IPS-NIHi11 (cell line): ENCODE measurements at regions not wholly inside any gene's neighbourhood (a gene's known extent, or its start where the extent isn't known, plus 50 kb on each side); places are given as distances from the start of the nearest gene placed in this dataset.
"Not testable (repeated sequence)": the region's sequence is repeated elsewhere in the genome, so short reads cannot be mapped to it uniquely, and the experiment has no call there.

Source experiments
- DNase-seq: peaks from one replicate; pipeline ENCODE4 v3.0.0; 2012; ENCODE audit warnings: mixed read lengths, low spot score

DNA sequence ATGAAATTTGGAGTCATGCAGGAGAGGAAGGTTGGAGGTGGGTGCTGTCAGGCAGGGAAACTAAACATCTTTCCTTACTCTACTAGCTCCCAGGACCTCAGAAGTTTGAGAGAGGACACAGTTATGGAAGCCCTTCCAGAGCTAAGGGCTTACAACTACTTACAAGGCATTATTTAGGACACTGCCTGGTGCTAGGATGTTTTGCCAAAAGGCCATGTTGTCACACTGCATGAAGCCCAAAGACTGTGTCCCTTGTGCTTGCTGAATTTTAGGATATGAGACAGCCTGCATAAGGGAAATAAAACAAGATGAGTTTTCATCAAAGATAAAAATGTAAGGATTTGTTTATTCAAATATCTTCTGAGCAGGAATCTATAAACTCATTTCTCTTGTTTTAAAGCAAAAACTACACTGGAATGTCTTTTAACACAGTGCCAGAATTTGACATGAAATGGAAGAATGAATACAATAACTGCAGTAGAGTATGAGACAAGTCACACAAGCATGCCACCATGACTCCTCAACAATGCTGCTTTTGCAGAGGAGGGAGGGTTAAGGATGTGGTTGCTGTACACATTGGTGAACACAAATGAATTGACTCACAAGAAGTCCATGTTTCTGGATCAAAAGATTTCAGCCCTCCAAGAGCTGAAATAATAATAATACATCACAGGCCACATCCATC is 258.4 kb downstream of the SPRY2 start:
- DNase-seq: no peak

GRCh38 chr13:80074811-80075210 is 266.1 kb downstream of the SPRY2 start:
- no peak for DNase-seq

- no peak for DNase-seq
Observed at GRCh38 chr13:80074143-80074752, 266.7 kb downstream of the SPRY2 start.

DNA sequence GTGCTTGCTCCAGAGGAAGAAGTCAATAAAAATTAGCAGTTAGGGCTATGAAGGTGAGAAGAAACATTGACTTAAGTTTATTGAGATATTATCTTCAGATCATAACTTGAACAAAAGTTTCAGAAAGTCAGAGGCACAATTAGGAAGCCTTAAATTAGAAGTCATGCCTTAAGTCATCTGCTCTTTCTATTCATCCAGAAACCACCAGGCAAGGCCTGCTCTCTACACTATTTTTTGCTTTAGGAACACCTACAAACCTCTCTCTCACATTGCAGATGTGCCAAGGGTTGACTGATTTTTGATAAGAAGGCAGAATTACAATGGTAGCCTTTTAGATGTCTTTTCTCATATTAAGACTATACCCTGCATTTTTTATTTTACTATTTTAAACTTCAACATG is 268.7 kb downstream of the SPRY2 start:
- no peak for DNase-seq

- DNase-seq: peak; percentile 15
Observed at GRCh38 chr13:80070024-80070703, 270.8 kb downstream of the SPRY2 start.

DNA sequence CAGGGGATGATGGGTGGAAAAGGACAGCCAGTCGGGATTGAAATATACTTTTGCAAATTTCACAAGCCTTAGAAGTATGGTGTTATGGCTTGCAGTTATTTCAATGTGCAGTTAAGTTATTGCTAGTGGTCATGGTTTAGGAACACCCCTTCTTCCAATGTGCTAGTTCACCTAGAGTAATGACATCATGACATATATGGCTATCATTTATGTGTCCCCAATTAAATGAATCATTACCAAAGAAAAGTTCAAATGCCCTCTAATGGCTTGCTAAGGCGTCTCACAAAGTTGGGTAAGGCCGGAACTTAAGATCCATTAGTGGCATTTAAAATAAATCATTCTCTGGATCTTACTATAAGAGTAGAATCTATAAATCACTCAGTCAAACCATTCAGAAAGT is 271.6 kb downstream of the SPRY2 start:
- DNase-seq: no peak

- no peak for DNase-seq
Observed at GRCh38 chr13:80065996-80066395, 274.9 kb downstream of the SPRY2 start.

DNA sequence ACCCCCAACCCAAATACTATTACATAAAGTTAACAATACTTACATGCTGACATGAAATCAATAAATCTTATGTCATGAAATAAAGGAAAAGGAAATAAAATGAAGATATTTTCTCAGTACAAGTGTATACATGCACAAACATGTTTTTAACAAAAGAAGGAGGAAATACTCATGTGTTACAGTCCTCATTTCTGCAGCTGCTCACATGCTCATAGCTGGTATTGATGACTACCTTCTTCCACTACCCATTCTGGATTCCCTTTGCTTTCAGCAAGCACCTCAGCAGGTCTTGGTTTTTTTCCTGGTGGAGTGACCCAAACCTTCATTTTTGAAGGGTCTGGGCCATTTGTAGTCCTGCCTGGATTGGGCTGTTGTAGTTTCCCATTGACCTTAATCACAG is 278.5 kb downstream of the SPRY2 start:
- DNase-seq: not testable (repeated sequence)

- DNase-seq: no peak
Observed at GRCh38 chr13:80059789-80060188, 281.1 kb downstream of the SPRY2 start.

DNA sequence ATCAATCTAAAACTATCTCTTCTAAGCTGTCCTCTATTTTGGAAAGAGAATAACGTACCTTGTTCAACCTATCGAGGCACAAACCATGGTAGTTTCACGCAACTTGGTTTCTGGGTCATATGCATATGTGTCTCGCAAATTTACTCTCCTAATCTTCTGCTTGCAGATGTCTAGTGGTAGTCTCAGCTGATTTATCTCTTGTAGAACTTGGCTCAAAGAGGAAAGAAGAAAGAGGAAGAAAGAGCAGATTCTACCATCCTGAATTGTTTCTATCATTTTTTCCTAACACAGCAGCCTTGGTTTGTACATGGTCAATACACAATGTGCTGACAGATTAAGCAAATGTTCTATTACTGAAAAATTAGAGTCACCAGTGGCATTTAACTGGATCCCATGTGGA is 282.3 kb downstream of the SPRY2 start:
- DNase-seq: no peak

GRCh38 chr13:80055847-80056246 is 285.1 kb downstream of the SPRY2 start:
- DNase-seq: no peak

- no peak for DNase-seq
Observed at GRCh38 chr13:80054806-80055205, 286.1 kb downstream of the SPRY2 start.

DNA sequence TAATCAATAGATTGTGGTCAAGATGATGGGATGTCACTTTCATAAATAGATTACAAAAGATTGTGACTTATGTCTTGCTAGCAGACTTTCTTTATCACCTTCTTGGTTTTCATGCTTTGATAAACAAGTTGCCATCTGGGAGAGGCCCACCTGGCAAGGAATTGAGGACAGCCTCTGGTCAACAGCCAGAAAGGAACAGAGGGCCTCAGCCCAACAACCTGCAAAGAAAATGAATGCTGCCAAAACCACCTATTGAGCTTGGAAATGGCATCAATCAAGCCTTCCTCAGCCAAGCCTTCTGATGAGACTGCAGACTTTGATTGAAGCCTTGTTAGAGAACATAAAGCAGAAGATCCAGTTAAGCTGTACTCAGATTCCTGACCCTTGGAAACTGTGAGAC is 288.6 kb downstream of the SPRY2 start:
- no peak for DNase-seq

DNA sequence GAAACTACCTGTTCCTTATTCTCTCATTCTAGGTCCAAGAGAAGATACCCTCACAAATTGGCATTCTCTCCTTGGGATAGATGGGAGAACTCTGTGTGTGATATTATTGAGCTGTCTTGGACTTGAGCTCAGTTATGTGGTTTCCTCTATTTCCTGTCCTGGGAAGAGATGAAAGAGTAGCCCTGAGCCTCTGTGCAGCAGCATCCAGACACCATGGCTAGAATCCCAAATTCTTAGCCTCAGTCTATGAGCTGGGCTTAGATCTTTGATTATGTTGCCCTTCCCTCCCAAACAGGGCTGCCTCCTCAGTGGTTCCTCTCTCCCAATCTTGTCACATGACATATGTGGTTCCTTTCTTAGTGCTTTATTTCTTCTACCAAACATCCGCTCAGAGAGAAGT is 290.7 kb downstream of the SPRY2 start:
- DNase-seq: no peak

- DNase-seq: peak; percentile 53
Observed at GRCh38 chr13:80048802-80049201, 292.1 kb downstream of the SPRY2 start.

DNA sequence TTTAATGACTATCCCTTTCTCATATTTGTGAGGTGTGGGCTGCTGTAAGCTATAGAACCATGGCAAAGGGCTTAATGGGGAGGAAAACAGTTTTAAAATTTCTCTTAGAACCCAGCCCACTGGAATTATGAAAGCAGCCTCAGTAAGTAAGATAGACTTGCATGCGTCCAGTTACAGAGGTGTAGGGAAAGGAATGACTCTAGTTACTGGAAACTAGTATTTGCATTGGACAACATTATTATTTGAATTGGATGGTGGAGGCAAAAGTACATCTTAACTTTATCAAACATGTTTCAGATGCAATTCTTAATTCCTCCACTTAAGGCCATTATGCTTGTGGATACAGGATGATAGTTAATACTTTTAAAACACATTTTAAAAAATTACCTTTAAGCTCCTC is 292.9 kb downstream of the SPRY2 start:
- no peak for DNase-seq

GRCh38 chr13:80047406-80047805 is 293.5 kb downstream of the SPRY2 start:
- DNase-seq: no peak

GRCh38 chr13:80040981-80041317 is 300.0 kb downstream of the SPRY2 start:
- no peak for DNase-seq

GRCh38 chr13:80040196-80040980 is 300.5 kb downstream of the SPRY2 start:
- no peak for DNase-seq

DNA sequence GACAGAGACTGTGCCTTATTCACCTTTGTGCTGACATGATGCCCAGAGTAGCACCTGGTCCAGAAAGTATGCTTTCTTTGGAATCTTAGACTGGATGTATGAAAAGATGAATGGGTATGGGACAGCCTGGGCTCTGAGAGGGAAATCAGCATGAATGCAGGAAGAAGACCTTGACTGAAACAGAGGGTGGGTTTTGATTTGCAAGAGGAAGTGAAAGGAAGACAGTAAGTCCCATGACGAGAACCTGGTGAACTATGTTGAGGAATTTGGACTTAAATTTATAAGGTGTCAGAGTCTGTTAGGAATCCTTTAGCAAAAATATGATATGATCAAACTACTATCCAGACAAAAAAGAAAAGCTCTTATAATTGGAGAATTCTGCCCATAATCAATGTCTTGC is 301.9 kb downstream of the SPRY2 start:
- no peak for DNase-seq

GRCh38 chr13:80038371-80038770 is 302.6 kb downstream of the SPRY2 start:
- no peak for DNase-seq

GRCh38 chr13:80037505-80037888 is 303.4 kb downstream of the SPRY2 start:
- no peak for DNase-seq
